Left ventricle myocardium inferior (tissue), 1 donor: ENCODE measurements at regions not wholly inside any gene's neighbourhood (a gene's known extent, or its start where the extent isn't known, plus 50 kb on each side); places are given as distances from the start of the nearest gene placed in this dataset.
A peak's percentile ranks its signal among the peaks of the same experiment; 100 is the strongest.

Source experiments
- DNase-seq: peaks from one replicate; pipeline ENCODE4 v3.0.0-alpha.2; 2020
- H3K27ac ChIP-seq: fragments of 200-600 bp; replicated peaks from 2 replicates; pipeline ENCODE4 v1.8.0; 2021
- H3K27me3 ChIP-seq: fragments of 200-600 bp; 2 replicates; pipeline ENCODE4 v1.8.0; 2021; ENCODE audit warnings: low read depth
- H3K36me3 ChIP-seq: fragments of 200-600 bp; 2 replicates; pipeline ENCODE4 v1.8.0; 2021
- H3K4me1 ChIP-seq: fragments of 200-600 bp; 2 replicates; pipeline ENCODE4 v1.8.0; 2021
- H3K4me3 ChIP-seq: fragments of 200-600 bp; 2 replicates; pipeline ENCODE4 v1.8.0; 2021; ENCODE audit warnings: mild to moderate bottlenecking, moderate library complexity
- H3K9me3 ChIP-seq: fragments of 200-600 bp; replicated peaks from 2 replicates; pipeline ENCODE4 v1.8.0; 2021
- intact Hi-C: fragments of 100-400 bp; cut with micrococcal nuclease; formaldehyde crosslinking; loops from one replicate; pipeline ENCODE4 v1.11.0; 2022
- TF ChIP-seq, protein P1 (sequence below): fragments of 200-600 bp; IDR thresholded peaks from 2 replicates; pipeline ENCODE4 v1.8.0; 2021; ENCODE audit warnings: antibody characterized with exemption, mild to moderate bottlenecking, borderline replicate concordance
- donor health status: DM: no; HTN: yes; CAD: no; lungs with severe emphysema.

- Histone ChIP-seq H3K27me3 (peaks cover 39% of the 10 kb centered on the region), H3K9me3 (no peaks in the 10 kb centered on the region), H3K4me3 (no peak overlapping the region), H3K27ac (no peak overlapping the region), H3K36me3 (no peaks in the 10 kb centered on the region), H3K4me1 (no peaks in the 10 kb centered on the region)
- DNase-seq = peak; percentile 47
- intact Hi-C loops = no loop called here
- TF ChIP-seq, protein P1, sequence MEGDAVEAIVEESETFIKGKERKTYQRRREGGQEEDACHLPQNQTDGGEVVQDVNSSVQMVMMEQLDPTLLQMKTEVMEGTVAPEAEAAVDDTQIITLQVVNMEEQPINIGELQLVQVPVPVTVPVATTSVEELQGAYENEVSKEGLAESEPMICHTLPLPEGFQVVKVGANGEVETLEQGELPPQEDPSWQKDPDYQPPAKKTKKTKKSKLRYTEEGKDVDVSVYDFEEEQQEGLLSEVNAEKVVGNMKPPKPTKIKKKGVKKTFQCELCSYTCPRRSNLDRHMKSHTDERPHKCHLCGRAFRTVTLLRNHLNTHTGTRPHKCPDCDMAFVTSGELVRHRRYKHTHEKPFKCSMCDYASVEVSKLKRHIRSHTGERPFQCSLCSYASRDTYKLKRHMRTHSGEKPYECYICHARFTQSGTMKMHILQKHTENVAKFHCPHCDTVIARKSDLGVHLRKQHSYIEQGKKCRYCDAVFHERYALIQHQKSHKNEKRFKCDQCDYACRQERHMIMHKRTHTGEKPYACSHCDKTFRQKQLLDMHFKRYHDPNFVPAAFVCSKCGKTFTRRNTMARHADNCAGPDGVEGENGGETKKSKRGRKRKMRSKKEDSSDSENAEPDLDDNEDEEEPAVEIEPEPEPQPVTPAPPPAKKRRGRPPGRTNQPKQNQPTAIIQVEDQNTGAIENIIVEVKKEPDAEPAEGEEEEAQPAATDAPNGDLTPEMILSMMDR = no peak
Measured at GRCh38 chr16:79307214-79307613, 293.3 kb downstream of the MAF start.

DNA sequence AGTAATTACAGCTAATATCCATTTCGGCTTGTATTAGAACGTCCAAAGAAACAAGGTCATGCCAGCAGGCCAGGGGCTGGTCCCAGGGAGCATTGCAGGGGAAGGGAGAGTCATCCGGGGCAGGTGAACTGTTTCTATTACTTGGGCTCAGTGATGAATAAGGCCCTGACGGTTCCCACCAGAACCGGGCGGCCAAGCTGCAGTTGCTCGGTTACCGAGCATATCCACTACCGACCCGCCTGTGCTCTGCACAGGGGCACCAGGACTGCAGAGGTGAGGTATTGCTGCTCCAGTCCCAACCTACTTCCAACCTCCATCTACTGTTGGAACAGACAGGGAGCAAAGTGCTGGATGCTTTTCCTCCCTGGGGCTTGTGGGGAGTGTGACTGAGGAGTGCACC is 295.5 kb downstream of the MAF start:
- Histone ChIP-seq H3K36me3 (no peaks in the 10 kb centered on the region), H3K9me3 (no peaks in the 10 kb centered on the region), H3K27ac (no peak overlapping the region), H3K4me1 (no peaks in the 10 kb centered on the region), H3K27me3 (peaks cover 52% of the 10 kb centered on the region), H3K4me3 (no peak overlapping the region)
- DNase-seq = no peak
- intact Hi-C loops = no loop called here
- TF ChIP-seq, protein P1 = no peak

GRCh38 chr16:79303959-79304387 is 296.6 kb downstream of the MAF start:
- Histone ChIP-seq H3K4me1 (no peaks in the 10 kb centered on the region), H3K9me3 (no peaks in the 10 kb centered on the region), H3K27me3 (peaks cover 58% of the 10 kb centered on the region), H3K27ac (no peak overlapping the region), H3K4me3 (no peak overlapping the region), H3K36me3 (no peaks in the 10 kb centered on the region)
- DNase-seq = no peak
- intact Hi-C loops = no loop called here
- TF ChIP-seq, protein P1 = no peak

DNA sequence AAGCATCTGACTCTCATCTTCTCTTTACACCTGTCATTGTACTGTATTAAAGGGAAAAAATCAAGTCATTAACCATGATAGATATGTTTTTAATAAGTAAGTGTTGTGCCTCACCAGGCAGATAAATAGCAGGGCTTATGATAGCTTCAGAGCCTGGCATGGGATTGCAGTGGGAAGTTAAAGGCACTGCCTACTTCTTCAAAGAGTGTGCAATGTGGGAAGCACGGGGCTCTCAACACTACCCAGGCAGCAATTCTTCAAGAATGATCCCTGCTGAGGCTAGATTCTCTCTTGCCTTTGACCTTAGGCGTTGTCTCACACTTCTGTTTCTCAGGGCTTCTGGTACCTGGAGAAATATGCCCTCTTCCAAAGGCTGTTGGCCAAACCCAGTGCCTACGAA is 297.3 kb downstream of the MAF start:
- H3K4me1 ChIP-seq = no peaks in the 10 kb centered on the region
- H3K36me3 ChIP-seq = no peaks in the 10 kb centered on the region
- H3K4me3 ChIP-seq = no peak overlapping the region
- peaks cover 58% of the 10 kb centered on the region for H3K27me3 ChIP-seq
- intact Hi-C loops = no loop called here
- no peak overlapping the region for H3K27ac ChIP-seq
- no peaks in the 10 kb centered on the region for H3K9me3 ChIP-seq
- no peak for DNase-seq
- TF ChIP-seq, protein P1 = no peak

DNA sequence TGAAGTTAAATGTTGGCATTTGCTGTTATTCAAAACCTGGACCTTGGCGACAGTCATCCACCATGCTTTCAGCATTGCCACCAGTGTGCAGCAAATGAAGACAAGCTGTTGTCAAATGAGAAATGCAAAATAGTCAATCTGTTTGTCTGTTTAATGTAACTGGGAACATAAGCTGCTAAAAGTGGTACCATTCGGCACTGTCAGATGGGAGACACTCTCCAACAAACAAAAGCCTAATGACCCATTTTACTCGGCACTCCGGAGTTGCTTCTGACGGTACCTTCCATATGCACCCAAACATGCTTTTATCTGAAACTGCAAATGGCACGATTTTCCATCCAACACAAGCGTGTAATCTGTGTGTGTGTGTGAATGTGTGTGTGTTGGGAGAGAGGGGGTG is 297.8 kb downstream of the MAF start:
- intact Hi-C loops = no loop called here
- TF ChIP-seq, protein P1 = no peak
- H3K36me3 ChIP-seq = no peaks in the 10 kb centered on the region
- H3K4me1 ChIP-seq = no peaks in the 10 kb centered on the region
- no peak overlapping the region for H3K27ac ChIP-seq
- H3K9me3 ChIP-seq = no peaks in the 10 kb centered on the region
- H3K27me3 ChIP-seq = peaks cover 55% of the 10 kb centered on the region
- H3K4me3 ChIP-seq = no peak overlapping the region
- no peak for DNase-seq

DNA sequence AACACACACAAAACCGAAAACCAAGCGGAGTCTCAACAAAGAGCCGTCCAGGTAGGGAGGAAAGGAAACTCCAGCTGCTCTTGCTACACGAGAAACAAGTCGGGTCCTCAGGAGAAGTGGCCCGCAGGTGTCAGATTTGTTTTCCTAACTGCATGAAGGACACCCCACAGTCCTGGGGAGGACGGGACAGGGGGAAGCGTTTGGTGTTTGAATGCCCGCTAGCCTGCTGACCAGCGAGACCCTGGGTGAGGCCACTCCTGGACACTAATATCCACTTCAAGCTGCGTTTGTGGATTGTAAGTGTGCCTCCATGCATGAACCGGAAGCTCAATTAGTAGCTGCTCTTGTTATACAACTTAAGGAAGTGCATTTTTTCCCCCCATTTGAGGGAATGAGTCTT is 299.5 kb downstream of the MAF start:
- no peaks in the 10 kb centered on the region for H3K4me1 ChIP-seq
- DNase-seq = no peak
- TF ChIP-seq, protein P1 = no peak

More for the DNA sequence above, 299.5 kb downstream of the MAF start:
- Histone ChIP-seq H3K27ac (no peak overlapping the region), H3K27me3 (peaks cover 42% of the 10 kb centered on the region), H3K9me3 (no peaks in the 10 kb centered on the region), H3K36me3 (no peaks in the 10 kb centered on the region), H3K4me3 (no peak overlapping the region)
- intact Hi-C loops = no loop called here
